Erythroblast (primary cell): ENCODE measurements at regions not wholly inside any gene's neighbourhood (a gene's known extent, or its start where the extent isn't known, plus 50 kb on each side); places are given as distances from the start of the nearest gene placed in this dataset.

Experiments
- GATA1 ChIP-seq: IDR thresholded peaks from 2 replicates; pipeline ENCODE4 v1.6.1; 2011; ENCODE audit warnings: low read depth, mild to moderate bottlenecking, control low read depth, low read length, moderate library complexity
- POLR2A ChIP-seq: IDR thresholded peaks from 2 replicates; pipeline ENCODE4 v1.6.1; 2011; ENCODE audit warnings: mild to moderate bottlenecking, low read length

DNA sequence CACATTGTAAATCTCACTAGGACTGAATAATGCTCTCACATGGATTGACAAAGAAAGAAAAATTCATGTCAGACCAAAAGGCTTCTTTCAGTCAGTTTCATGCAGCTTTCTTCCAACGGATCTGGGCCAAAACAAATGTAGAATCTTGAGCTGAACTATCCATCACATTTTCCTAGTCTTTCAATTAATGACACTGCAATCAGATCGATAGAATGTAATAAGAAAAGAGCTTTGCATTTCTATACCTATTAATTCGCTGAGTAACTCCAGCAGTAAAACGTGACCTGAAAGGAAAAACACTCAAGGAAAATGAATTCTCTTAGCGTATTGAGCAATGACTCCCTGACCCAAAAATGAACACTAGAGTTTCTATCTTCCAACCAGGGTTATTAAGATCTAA, 194.8 kb upstream of the BLID start:
- TF ChIP-seq POLR2A (no peak), GATA1 (no peak)
